Fibroblast of lung (primary cell): ENCODE measurements at regions not wholly inside any gene's neighbourhood (a gene's known extent, or its start where the extent isn't known, plus 50 kb on each side); places are given as distances from the start of the nearest gene placed in this dataset.
"Not testable (repeated sequence)": the region's sequence is repeated elsewhere in the genome, so short reads cannot be mapped to it uniquely, and the experiment has no call there.

Experiments
- CTCF ChIP-seq, 2 donors: IDR thresholded peaks in 1 of 2; conservative IDR thresholded peaks in 1 of 2; 1 replicate in 1 of 2; 2 replicates in 1 of 2; pipeline ENCODE4 v1.5.1; 2011 to 2012; ENCODE audit warnings: low read length in 2 of 2, control low read depth in 1 of 2, inconsistent platforms in 1 of 2, low read depth in 1 of 2, mild to moderate bottlenecking in 1 of 2
- EZH2 ChIP-seq: IDR thresholded peaks from 2 replicates; pipeline ENCODE4 v1.5.1; 2012; ENCODE audit warnings: low read length, control low read depth, mild to moderate bottlenecking; ENCODE audit errors: missing control alignments

- not testable (repeated sequence) for TF ChIP-seq CTCF (conservative IDR thresholded peaks at IDR 0.05 in 1 of 2, IDR thresholded peaks at IDR 0.05 in 1 of 2; ENCODE audit: low read depth in 1 of 2, low read length in 2 of 2); EZH2
Observed at GRCh38 chr1:143730890-143731289, 240.9 kb downstream of the FAM72C start.
